ENCODE measurements at regions not wholly inside any gene's neighbourhood (a gene's known extent, or its start where the extent isn't known, plus 50 kb on each side); places are given as distances from the start of the nearest gene placed in this dataset.

DNA sequence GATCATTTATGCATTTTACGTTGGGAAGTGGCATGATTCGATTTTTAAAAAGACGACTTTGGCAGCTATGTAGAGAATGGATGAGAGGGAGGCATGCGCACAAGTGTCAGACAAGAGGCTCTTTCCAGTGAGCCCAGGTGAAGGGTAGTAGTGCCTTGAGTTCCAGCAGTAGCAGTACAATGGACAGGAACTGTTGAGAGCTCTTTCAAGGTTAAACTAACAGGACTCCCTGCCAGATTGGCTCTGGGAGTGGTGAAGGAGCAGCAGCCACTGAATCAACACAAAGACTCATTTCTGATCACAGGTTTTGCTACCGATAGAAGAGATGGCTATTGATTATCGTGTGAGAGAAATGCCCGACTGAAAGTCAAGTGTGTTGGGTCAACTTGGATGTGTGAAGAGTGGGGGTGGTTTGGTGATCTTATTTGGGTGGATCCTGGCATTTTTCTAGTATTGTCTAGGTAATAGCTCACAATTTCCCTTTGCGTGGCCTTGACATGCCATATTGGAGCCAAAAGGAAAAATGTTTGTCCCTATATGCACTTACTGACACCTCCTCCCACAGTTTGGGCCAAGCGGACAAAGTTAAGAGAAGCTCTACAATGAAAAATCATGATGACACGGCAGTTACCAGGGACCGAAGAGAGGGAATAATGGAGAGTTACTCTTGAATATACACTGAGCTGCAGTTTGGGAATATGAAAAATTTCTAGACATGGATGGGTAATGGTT lies 81.6 kb upstream of the MDFIC2 start:
- TF ChIP-seq, protein P1, sequence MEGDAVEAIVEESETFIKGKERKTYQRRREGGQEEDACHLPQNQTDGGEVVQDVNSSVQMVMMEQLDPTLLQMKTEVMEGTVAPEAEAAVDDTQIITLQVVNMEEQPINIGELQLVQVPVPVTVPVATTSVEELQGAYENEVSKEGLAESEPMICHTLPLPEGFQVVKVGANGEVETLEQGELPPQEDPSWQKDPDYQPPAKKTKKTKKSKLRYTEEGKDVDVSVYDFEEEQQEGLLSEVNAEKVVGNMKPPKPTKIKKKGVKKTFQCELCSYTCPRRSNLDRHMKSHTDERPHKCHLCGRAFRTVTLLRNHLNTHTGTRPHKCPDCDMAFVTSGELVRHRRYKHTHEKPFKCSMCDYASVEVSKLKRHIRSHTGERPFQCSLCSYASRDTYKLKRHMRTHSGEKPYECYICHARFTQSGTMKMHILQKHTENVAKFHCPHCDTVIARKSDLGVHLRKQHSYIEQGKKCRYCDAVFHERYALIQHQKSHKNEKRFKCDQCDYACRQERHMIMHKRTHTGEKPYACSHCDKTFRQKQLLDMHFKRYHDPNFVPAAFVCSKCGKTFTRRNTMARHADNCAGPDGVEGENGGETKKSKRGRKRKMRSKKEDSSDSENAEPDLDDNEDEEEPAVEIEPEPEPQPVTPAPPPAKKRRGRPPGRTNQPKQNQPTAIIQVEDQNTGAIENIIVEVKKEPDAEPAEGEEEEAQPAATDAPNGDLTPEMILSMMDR (IDR thresholded peaks at IDR 0.05; ENCODE audit: borderline replicate concordance, extremely low read depth, low read length, poor library complexity, severe bottlenecking) = no peak
- no peak for TF ChIP-seq EZH2 (IDR thresholded peaks at IDR 0.05; ENCODE audit: borderline replicate concordance, low read depth, low read length, severe bottlenecking)
